H1 (cell line): ENCODE measurements at regions not wholly inside any gene's neighbourhood (a gene's known extent, or its start where the extent isn't known, plus 50 kb on each side); places are given as distances from the start of the nearest gene placed in this dataset.
A peak's percentile ranks its signal among the peaks of the same experiment; 100 is the strongest.

Experiments used
- BCL11A ChIP-seq, 2 experiments: IDR thresholded peaks; one replicate each; pipeline ENCODE4 v1.6.1; 2011; ENCODE audit warnings: low read depth in 2 of 2, low read length in 2 of 2, mild to moderate bottlenecking in 2 of 2
- EP300 ChIP-seq, 2 experiments: IDR thresholded peaks; 1 replicate in 1 of 2; 2 replicates in 1 of 2; pipeline ENCODE4 v1.6.1; 2011 to 2012; ENCODE audit warnings: low read depth in 2 of 2, low read length in 2 of 2, mild to moderate bottlenecking in 2 of 2, borderline replicate concordance in 1 of 2, inconsistent platforms in 1 of 2, moderate library complexity in 1 of 2
- EZH2 ChIP-seq: fragments of 200-600 bp; sonication (generic); IDR thresholded peaks from 2 replicates; pipeline ENCODE4 v1.7.1; 2012; ENCODE audit warnings: low read depth, mild to moderate bottlenecking, moderate library complexity, low read length, inconsistent platforms; ENCODE audit not compliant: severe bottlenecking
- FOSL1 ChIP-seq: IDR thresholded peaks from 2 replicates; pipeline ENCODE4 v1.6.1; 2011; ENCODE audit warnings: mild to moderate bottlenecking, low read depth, low read length, moderate library complexity; ENCODE audit not compliant: insufficient read depth
- KDM1A ChIP-seq: fragments of 200-600, 300-600 bp; sonication (generic); IDR thresholded peaks from 2 replicates; pipeline ENCODE4 v1.7.1; 2016; ENCODE audit warnings: mild to moderate bottlenecking, low read length, borderline replicate concordance
- MAX ChIP-seq: IDR thresholded peaks from 2 replicates; pipeline ENCODE4 v1.6.1; 2012; ENCODE audit warnings: inconsistent platforms
- NRF1 ChIP-seq: IDR thresholded peaks from 2 replicates; pipeline ENCODE4 v1.6.1; 2011; ENCODE audit warnings: mild to moderate bottlenecking, low read depth, low read length, improper control_type of control experiment
- POLR2AphosphoS5 ChIP-seq: IDR thresholded peaks from 2 replicates; pipeline ENCODE4 v1.6.1; 2011; ENCODE audit warnings: low read depth, low read length
- POU5F1 ChIP-seq: IDR thresholded peaks from 2 replicates; pipeline ENCODE4 v1.6.1; 2011; ENCODE audit warnings: low read depth, mild to moderate bottlenecking, low read length, moderate library complexity
- SP1 ChIP-seq: IDR thresholded peaks from 2 replicates; pipeline ENCODE4 v1.6.1; 2011; ENCODE audit warnings: low read depth, low read length
- SUZ12 ChIP-seq: fragments of 200-600 bp; sonication (generic); IDR thresholded peaks from 2 replicates; pipeline ENCODE4 v1.6.1; 2012; ENCODE audit warnings: mild to moderate bottlenecking, inconsistent platforms, low read length, moderate library complexity, mixed read lengths
- TF ChIP-seq, protein P1 (sequence below): fragments of 300-600 bp; sonication (generic); IDR thresholded peaks from 2 replicates; pipeline ENCODE4 v1.7.1; 2012; ENCODE audit warnings: low read length, moderate library complexity, mild to moderate bottlenecking, inconsistent platforms; ENCODE audit not compliant: insufficient replicate concordance

GRCh38 chr9:86410281-86410680 lies 56.1 kb upstream of the TUT7 start (continued):
- TF ChIP-seq, protein P1, sequence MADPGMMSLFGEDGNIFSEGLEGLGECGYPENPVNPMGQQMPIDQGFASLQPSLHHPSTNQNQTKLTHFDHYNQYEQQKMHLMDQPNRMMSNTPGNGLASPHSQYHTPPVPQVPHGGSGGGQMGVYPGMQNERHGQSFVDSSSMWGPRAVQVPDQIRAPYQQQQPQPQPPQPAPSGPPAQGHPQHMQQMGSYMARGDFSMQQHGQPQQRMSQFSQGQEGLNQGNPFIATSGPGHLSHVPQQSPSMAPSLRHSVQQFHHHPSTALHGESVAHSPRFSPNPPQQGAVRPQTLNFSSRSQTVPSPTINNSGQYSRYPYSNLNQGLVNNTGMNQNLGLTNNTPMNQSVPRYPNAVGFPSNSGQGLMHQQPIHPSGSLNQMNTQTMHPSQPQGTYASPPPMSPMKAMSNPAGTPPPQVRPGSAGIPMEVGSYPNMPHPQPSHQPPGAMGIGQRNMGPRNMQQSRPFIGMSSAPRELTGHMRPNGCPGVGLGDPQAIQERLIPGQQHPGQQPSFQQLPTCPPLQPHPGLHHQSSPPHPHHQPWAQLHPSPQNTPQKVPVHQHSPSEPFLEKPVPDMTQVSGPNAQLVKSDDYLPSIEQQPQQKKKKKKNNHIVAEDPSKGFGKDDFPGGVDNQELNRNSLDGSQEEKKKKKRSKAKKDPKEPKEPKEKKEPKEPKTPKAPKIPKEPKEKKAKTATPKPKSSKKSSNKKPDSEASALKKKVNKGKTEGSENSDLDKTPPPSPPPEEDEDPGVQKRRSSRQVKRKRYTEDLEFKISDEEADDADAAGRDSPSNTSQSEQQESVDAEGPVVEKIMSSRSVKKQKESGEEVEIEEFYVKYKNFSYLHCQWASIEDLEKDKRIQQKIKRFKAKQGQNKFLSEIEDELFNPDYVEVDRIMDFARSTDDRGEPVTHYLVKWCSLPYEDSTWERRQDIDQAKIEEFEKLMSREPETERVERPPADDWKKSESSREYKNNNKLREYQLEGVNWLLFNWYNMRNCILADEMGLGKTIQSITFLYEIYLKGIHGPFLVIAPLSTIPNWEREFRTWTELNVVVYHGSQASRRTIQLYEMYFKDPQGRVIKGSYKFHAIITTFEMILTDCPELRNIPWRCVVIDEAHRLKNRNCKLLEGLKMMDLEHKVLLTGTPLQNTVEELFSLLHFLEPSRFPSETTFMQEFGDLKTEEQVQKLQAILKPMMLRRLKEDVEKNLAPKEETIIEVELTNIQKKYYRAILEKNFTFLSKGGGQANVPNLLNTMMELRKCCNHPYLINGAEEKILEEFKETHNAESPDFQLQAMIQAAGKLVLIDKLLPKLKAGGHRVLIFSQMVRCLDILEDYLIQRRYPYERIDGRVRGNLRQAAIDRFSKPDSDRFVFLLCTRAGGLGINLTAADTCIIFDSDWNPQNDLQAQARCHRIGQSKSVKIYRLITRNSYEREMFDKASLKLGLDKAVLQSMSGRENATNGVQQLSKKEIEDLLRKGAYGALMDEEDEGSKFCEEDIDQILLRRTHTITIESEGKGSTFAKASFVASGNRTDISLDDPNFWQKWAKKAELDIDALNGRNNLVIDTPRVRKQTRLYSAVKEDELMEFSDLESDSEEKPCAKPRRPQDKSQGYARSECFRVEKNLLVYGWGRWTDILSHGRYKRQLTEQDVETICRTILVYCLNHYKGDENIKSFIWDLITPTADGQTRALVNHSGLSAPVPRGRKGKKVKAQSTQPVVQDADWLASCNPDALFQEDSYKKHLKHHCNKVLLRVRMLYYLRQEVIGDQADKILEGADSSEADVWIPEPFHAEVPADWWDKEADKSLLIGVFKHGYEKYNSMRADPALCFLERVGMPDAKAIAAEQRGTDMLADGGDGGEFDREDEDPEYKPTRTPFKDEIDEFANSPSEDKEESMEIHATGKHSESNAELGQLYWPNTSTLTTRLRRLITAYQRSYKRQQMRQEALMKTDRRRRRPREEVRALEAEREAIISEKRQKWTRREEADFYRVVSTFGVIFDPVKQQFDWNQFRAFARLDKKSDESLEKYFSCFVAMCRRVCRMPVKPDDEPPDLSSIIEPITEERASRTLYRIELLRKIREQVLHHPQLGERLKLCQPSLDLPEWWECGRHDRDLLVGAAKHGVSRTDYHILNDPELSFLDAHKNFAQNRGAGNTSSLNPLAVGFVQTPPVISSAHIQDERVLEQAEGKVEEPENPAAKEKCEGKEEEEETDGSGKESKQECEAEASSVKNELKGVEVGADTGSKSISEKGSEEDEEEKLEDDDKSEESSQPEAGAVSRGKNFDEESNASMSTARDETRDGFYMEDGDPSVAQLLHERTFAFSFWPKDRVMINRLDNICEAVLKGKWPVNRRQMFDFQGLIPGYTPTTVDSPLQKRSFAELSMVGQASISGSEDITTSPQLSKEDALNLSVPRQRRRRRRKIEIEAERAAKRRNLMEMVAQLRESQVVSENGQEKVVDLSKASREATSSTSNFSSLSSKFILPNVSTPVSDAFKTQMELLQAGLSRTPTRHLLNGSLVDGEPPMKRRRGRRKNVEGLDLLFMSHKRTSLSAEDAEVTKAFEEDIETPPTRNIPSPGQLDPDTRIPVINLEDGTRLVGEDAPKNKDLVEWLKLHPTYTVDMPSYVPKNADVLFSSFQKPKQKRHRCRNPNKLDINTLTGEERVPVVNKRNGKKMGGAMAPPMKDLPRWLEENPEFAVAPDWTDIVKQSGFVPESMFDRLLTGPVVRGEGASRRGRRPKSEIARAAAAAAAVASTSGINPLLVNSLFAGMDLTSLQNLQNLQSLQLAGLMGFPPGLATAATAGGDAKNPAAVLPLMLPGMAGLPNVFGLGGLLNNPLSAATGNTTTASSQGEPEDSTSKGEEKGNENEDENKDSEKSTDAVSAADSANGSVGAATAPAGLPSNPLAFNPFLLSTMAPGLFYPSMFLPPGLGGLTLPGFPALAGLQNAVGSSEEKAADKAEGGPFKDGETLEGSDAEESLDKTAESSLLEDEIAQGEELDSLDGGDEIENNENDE = no peak
- TF ChIP-seq BCL11A (IDR thresholded peaks at IDR 0.05; ENCODE audit: low read depth in 2 of 2, low read length in 2 of 2) (peak in 1 of 2 experiments; percentile 41), POLR2AphosphoS5 (peak; percentile 97), EP300 (IDR thresholded peaks at IDR 0.05; ENCODE audit: borderline replicate concordance in 1 of 2, low read depth in 2 of 2, low read length in 2 of 2) (peak in 1 of 2 experiments; percentile 88; a peak in 1 of 3 replicates), SUZ12 (no peak), SP1 (0 out of 2 replicates have a peak, but pooled peaks have one; percentile 70), MAX (0 out of 2 replicates have a peak, but pooled peaks have one; percentile 15), NRF1 (no peak), KDM1A (no peak), FOSL1 (no peak), POU5F1 (no peak), EZH2 (no peak)
